ENCODE measurements at regions not wholly inside any gene's neighbourhood (a gene's known extent, or its start where the extent isn't known, plus 50 kb on each side); places are given as distances from the start of the nearest gene placed in this dataset.
"Not testable (repeated sequence)": the region's sequence is repeated elsewhere in the genome, so short reads cannot be mapped to it uniquely, and the experiment has no call there.

GRCh38 chr16:63653044-63653839 lies 1468.6 kb downstream of the CDH11 start:
- no peak overlapping the region for H3K4me3 ChIP-seq (ENCODE audit: low read depth, low read length)
- TF ChIP-seq CTCF (IDR thresholded peaks at IDR 0.05; ENCODE audit: borderline replicate concordance, insufficient read depth, low read depth, low read length), result no peak

- TF ChIP-seq CTCF (IDR thresholded peaks at IDR 0.05; ENCODE audit: borderline replicate concordance, insufficient read depth, low read depth, low read length), result no peak
- H3K4me3 ChIP-seq (ENCODE audit: low read depth, low read length), result no peak overlapping the region
Measured at GRCh38 chr16:63652091-63652490, 1469.8 kb downstream of the CDH11 start.

- H3K4me3 ChIP-seq (ENCODE audit: low read depth, low read length), result no peak overlapping the region
- TF ChIP-seq CTCF (IDR thresholded peaks at IDR 0.05; ENCODE audit: borderline replicate concordance, insufficient read depth, low read depth, low read length), result no peak
Measured at GRCh38 chr16:63650550-63650949, 1471.3 kb downstream of the CDH11 start.

- not testable (repeated sequence) for H3K4me3 ChIP-seq (ENCODE audit: low read depth, low read length)
Measured at GRCh38 chr16:63633706-63634445, 1488.0 kb downstream of the CDH11 start.

- no peak for TF ChIP-seq CTCF (IDR thresholded peaks at IDR 0.05; ENCODE audit: borderline replicate concordance, insufficient read depth, low read depth, low read length)
- no peak overlapping the region for H3K4me3 ChIP-seq (ENCODE audit: low read depth, low read length)
Measured at GRCh38 chr16:63629272-63629671, 1492.6 kb downstream of the CDH11 start.

- no peak overlapping the region for H3K4me3 ChIP-seq (ENCODE audit: low read depth, low read length)
- no peak for TF ChIP-seq CTCF (IDR thresholded peaks at IDR 0.05; ENCODE audit: borderline replicate concordance, insufficient read depth, low read depth, low read length)
Measured at GRCh38 chr16:63628812-63629211, 1493.1 kb downstream of the CDH11 start.

- H3K4me3 ChIP-seq (ENCODE audit: low read depth, low read length), result no peak overlapping the region
- no peak for TF ChIP-seq CTCF (IDR thresholded peaks at IDR 0.05; ENCODE audit: borderline replicate concordance, insufficient read depth, low read depth, low read length)
Measured at GRCh38 chr16:63625126-63625525, 1496.7 kb downstream of the CDH11 start.

Data from GM12875 (cell line).